Right renal cortex interstitium (tissue), 3 donors: ENCODE measurements at regions not wholly inside any gene's neighbourhood (a gene's known extent, or its start where the extent isn't known, plus 50 kb on each side); places are given as distances from the start of the nearest gene placed in this dataset.

ENCODE experiments used
- DNase-seq, 3 donors: peaks; one replicate each; pipeline ENCODE4 v3.0.0-alpha.2; 2013; ENCODE audit warnings: low read depth in 3 of 3, low spot score in 2 of 3

DNA sequence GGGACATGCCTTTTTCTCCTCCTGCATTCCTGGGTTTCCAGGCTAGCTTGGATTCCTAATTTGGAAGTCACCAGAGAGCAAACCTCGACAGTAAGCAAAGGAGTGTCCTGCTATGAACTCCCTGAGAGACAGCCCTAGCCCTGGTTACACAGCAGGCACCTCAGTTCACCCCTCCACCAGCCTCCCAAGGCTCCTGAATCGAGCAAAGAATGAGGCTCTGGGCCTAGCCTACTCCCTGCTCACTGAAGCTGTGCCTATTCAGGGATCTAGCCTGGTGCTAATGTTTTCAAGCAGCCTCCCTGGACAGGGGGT, 66.7 kb upstream of the RMDN2 start:
- DNase-seq, result no peak

DNA sequence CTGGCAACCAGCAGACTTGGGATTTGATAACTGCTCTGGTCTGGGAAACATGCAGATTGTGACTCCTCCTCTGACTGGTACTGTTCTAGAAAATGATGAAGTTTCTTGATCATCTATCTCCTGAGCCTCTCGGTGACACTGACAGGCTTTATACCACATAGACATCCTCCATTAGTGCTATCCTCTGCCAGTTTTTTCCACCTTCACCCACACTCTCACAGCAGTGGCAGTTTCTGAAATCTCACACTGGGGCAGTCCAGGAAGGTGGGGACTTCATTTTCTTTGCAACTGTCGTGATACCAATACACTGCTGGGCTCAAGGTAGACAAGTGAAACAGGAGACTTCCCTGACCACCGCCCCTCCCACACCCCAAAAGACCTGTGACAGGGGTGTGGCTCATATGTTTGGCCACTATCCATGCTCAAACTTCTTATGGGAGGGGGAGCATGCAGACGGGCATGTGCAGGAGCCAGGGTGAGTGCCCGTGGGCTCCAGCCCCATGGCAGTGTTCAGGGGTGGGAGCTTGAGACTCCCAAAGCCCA, 66.3 kb upstream of the RMDN2 start:
- DNase-seq, result no peak

DNA sequence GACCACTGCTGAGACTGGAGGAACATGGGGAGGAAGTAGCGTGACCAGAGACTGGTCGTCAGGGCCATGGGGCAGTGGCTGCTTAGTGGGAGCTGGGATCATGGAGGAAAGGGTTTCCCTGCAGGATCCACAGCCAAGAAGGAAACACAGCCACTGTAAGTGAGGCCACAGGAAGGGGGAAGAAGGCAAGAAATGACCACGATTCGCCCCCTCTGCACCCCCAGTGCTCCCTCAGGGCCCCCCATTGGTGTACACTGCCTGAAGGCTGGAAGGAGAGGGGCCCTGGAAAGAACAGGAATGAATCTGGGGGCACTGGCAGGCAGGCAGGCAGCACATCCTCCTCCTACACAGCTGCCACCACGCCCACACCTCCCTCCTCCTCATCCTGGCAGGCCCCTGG, 62.5 kb upstream of the RMDN2 start:
- DNase-seq, result no peak

DNA sequence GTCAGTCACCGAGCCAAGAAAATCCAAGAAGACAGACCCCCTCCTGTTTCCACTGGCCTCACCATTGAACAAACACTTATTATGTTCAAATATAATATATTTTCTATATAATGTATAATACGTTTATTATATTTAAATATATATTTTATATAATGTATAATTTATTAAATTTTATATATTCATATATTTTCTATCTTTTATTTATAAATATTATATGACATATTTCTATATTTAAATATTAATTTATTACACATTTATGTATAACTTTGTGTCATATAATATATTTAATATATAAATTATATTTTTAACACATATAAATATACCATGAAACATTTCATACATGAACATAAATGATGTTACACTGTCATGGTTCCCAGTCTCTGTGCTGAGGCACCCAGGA, 60.9 kb upstream of the RMDN2 start:
- DNase-seq, result no peak

DNA sequence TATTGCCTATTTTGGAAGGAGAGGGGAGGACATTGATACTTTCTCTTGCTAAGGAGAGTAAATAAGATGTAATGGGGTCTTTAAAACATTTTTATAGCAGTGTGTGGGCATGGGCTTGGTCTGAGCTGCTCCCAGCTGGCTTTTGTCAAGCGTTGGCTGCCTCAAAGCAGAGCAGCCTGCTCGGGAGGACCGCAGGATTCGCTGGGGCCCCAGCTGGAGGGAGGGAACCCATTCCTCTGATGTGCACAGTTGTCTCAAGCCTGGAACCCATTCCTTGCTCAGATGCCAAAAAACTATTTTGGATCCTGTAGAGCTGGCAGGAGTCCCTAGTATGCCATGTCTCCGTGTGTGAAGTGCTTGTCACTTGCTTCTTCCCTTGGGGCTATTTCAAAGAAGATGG, 59.4 kb upstream of the RMDN2 start:
- DNase-seq, result no peak

DNA sequence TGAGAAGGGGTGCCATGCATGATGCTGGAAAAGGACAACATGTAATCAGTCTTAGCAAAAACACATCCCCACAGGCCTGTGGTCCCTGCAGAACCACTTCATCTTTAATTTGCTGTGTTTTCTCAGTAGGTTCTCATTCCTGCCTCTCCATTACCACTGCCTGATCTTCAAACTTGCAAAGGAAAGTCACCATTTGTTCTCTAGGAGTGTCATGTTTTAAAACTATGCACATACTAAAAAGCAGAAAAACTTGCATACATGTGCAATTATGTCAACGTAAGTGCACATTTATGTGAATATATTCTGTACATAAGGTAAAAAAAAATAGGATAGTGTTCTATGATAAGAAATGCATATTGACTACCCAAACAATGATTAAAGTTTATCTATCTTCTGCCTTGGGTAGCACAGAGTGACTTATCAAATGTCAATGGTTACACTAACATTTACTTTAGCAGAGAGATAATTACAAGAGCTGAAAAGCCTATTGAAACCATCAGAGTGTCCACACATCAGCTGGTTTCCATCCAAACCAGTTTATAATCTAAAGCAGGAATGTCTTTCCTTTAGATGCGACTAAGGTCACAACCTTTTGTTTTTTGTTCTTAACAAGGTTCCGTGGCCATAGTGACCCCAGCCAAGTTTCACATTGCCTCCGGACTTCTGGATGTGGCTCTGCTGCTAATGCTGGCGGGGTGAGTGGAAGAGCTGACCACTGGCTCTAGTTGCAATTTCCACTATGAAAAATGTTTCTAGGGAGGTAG, 58.7 kb upstream of the RMDN2 start:
- DNase-seq, result no peak

DNA sequence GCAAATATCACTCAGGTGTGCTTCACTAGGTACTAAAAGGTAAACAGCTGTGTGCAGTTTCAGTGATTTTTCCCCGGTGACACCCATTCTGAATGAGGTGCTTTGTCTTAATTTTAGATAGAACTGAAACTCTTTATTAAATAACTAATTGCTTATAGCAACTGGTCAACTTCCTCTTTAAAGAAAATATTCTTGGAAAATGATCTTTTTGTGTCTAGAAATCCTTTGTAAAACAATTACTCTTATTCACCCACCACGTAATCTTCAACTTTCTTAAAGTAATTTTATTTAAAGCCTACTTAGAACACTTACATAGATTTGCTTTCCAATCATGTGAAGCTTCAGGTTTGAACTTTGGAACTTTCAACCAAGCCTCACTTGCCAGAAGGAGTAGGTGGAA, 57.9 kb upstream of the RMDN2 start:
- no peak for DNase-seq

DNA sequence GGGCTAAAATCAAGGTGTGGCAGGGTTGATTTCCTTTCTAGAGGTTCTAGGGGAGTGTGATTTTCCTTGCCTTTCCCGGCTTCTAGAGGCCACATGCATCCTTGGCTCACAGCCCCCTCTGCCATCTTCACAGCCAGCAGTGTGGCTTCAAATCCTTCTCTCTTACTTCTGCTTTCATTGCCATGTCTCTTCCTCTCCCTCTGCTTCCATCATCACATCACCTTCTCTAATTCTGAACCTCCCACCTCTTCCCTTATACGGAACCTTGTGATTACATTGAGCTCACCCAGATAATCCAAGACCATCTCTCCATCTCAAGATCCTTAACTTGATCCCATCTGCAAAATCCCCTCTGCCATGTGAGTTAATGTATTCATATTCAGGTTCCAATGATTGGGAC, 56.2 kb upstream of the RMDN2 start:
- DNase-seq, result no peak

DNA sequence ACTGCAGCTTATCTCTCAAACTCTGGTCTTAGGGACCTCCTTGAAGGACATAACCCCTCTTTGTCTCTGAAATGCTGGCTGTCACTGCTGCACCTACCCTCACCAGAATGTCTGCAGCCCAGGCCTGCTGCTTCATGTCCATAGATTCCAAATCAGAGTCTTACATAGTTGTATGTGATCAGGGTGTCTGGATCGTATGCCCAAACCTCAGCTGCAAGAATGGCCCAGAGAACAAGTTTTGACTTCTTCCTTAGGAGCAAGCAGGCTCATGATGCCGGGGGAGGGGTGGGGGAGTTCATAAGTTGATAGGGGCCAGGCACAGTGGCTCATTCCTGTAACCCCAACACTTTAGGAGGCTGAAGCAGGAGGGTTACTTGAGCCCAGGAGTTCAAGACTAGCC, 55.8 kb upstream of the RMDN2 start:
- DNase-seq, result no peak

DNA sequence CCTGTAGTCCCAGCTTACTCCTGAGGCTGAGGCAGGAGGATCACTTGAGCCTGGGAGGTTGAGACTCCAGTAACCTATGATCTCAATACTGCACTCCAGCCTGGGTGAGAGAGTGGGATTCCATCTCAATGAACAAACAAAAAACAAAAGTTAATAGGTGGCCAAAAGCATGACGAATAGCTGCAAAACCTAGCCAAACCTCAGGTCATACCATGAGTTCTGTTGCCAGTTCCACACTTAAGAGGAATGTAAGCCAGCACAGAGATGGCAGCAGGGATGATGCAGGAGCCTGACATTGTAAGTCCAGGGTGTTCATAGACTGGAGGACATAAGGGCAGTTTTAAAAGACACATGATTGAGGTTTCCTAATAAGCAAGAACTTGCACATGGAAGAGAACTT, 55.3 kb upstream of the RMDN2 start:
- DNase-seq, result no peak

DNA sequence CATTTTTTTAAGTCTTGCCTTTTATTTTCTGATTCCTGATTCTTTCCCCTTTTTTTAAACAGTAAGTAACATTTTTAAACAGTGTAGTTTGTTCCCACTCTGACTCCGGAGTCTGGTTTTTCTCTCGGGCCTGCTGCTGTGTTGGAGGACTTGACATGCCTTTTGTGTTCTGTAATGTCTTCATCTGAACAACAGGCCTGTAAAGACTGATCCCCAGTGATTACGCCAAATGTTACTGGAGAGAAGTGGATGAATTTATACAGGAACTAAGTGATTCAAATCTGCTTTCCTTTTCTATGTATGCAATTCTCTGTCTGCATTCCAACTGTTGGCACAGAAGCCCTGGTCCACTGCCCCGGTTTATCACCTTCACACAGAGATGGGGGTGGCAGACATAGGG, 54.3 kb upstream of the RMDN2 start:
- DNase-seq, result no peak

DNA sequence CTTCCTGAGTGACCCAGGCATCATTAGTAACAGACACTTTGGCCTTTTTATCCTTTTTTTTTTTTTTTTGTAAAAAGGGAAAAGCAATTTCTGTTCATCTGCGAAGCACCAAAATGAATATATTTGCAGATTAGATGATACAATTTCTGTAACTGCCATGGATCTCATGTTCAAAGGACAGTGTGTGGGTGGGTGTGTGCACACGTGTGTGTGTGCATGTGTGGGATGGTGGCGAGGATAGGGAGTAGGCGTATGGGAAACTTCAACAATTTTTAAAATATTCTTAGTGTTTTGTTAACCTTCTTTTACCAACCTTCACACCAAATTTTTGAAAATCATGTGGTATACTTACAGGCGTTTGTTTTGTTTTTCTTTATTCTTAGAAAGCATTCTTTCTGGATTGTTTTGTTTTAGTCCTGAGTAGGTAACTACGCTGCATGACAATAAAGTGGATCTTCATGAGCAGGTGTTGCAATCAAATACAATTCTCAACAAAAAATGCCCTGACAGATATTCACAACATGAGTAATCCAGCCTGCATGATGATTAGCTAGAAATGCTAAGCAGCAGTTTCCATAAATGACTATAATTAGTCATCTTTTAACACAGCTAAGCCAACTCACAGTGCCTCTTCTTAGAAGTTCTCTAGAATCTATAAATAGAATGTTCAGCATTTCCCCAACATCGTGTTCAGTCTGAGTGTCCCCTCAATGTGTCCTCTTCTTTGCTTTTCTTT, 53.5 kb upstream of the RMDN2 start:
- no peak for DNase-seq

DNA sequence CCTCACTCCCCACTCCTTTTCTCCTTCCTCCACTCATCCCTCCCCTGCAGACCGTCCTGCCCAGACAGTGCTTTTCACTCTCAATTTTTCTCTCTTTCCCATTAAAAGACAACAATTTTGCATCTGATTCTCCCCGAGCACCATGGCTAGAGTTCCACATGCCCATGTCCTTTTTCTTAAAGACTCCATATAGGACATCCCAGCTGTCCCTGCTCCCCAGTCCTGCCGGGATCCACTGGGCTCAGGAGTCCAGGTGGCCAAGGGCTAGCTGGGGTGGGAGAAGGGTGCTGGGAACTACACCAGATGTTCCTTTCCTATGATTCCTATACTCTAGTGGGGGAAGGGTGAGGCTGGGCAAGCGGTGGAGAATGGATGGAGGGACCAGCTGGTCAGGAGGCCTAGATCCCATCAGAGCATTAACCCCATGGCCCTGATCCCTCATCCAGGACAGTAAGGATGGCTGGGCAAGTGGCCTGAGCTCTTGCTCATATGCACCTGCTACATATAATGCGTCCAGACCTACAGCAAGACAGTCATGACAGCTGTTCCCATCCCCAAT, 52.8 kb upstream of the RMDN2 start:
- no peak for DNase-seq

DNA sequence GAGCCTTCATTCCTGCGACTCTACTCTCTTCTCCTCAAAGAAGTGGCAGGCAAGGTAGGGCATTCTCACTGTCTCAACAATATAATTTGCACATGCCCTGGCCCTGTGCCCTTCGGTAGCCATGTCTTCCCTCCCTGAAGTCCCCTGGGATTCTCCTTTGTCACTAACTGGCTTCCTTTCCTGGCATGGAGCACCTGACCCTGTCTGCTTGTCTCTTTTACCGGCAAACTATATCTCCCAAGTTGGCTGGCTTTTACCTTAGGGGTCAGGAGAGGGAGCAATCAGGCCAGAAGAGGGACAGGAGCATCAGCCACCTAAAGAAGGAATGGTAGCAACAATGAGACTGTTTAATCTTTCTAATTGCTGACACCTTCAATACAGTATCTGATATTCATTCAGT, 51.9 kb upstream of the RMDN2 start:
- DNase-seq, result no peak

DNA sequence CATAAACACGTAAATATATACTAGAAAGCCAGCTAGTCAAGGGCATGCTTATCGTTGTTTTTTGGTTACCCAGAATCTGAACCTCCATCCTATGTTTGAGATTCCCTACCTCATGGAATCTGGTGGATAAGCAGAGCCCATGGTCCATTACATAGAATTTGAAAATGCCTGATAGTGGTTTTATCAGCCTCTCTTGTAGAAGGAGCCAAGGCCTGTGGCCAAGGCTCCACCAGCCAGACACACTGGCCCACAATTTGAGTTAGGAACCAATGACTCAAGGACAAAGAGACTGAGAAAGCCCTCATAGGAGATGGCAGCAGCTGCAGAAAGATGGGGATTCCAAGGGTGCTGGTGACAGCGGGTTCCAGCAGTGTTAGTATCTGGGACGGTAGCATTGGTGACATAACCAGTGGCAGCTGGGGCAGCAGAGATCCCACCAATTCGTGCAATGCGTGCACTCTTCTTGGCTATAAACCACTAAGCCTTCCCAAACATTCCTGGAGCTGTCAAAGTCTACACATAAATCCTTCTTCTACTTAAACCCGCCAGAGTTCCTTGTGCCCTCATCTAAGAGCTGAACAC, 51.2 kb upstream of the RMDN2 start:
- DNase-seq, result no peak

DNA sequence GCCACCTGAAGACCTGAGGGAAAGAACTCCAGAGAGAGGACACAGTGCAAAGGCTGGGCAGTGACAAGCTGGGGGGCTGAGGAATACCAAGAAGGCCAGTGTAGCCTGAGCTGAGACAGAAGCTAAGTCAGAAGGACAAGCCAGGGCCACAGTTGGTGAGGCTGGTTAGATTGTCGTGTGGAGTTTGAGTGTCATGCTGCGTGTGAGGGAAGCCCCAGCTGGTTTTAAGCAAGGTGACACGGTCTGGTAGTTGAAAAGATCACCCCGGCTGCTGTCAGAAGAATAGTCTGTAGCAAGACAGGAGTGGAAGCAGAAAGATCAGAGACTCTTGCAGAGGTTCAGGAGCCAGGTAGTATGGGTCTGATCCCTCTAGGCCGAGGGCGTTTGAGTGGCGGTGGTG, 50.6 kb upstream of the RMDN2 start:
- no peak for DNase-seq
